OCI-LY1 (cell line): ENCODE measurements at regions not wholly inside any gene's neighbourhood (a gene's known extent, or its start where the extent isn't known, plus 50 kb on each side); places are given as distances from the start of the nearest gene placed in this dataset.

Experiments used
- H2AFZ ChIP-seq: fragments of 200-600 bp; sonication (generic), shearing (Covaris generic); 2 replicates; pipeline ENCODE4 v1.6.0; 2014; ENCODE audit warnings: antibody characterized with exemption, mild to moderate bottlenecking, low read length
- H3F3A ChIP-seq: fragments of 200-600 bp; sonication (generic), shearing (Covaris generic); 2 replicates; pipeline ENCODE4 v1.6.0; 2014; ENCODE audit warnings: mild to moderate bottlenecking, antibody characterized with exemption, low read length, moderate library complexity; ENCODE audit not compliant: insufficient read depth
- H3K27ac ChIP-seq: fragments of 200-600 bp; sonication (generic); 2 replicates; pipeline ENCODE4 v1.5.1; 2014; ENCODE audit warnings: low read length, mixed run types, mild to moderate bottlenecking, low read depth; ENCODE audit not compliant: poor library complexity, severe bottlenecking
- H3K27me3 ChIP-seq: fragments of 200-600 bp; sonication (generic); 2 replicates; pipeline ENCODE4 v1.6.0; 2014; ENCODE audit warnings: antibody characterized with exemption, mild to moderate bottlenecking, low read length, moderate library complexity; ENCODE audit not compliant: insufficient read depth
- H3K36me3 ChIP-seq: fragments of 200-600 bp; sonication (generic); 2 replicates; pipeline ENCODE4 v1.6.1; 2014; ENCODE audit warnings: mild to moderate bottlenecking, antibody characterized with exemption, low read length, moderate library complexity, mixed read lengths; ENCODE audit not compliant: insufficient read depth
- H3K4me1 ChIP-seq: fragments of 200-600 bp; sonication (generic); 2 replicates; pipeline ENCODE4 v1.5.1; 2014; ENCODE audit warnings: mild to moderate bottlenecking, low read length, moderate library complexity; ENCODE audit not compliant: insufficient read depth, severe bottlenecking
- H3K4me2 ChIP-seq: fragments of 200-600 bp; sonication (generic), shearing (Covaris generic); 2 replicates; pipeline ENCODE4 v1.6.1; 2014; ENCODE audit warnings: low read length
- H3K4me3 ChIP-seq: fragments of 200-600 bp; sonication (generic); 2 replicates; pipeline ENCODE4 v1.5.1; 2014; ENCODE audit warnings: low read length, low read depth, mild to moderate bottlenecking, mixed read lengths; ENCODE audit not compliant: poor library complexity, severe bottlenecking
- H3K79me2 ChIP-seq: fragments of 200-600 bp; shearing (Covaris generic); 2 replicates; pipeline ENCODE4 v1.6.1; 2016; ENCODE audit warnings: mixed run types, low read length, mixed read lengths; ENCODE audit not compliant: insufficient read depth
- H3K9ac ChIP-seq: fragments of 200-600 bp; sonication (generic), shearing (Covaris generic); 2 replicates; pipeline ENCODE4 v1.6.1; 2014; ENCODE audit warnings: mild to moderate bottlenecking, low read length, mixed read lengths
- H3K9me2 ChIP-seq: fragments of 200-600 bp; sonication (generic), shearing (Covaris generic); 2 replicates; pipeline ENCODE4 v1.6.1; 2014; ENCODE audit warnings: low read depth, mild to moderate bottlenecking, low read length, mixed read lengths
- H3K9me3 ChIP-seq: fragments of 200-600 bp; shearing (Covaris generic); 2 replicates; pipeline ENCODE4 v1.6.1; 2014; ENCODE audit warnings: low read length, mixed read lengths
- H4K20me1 ChIP-seq: fragments of 200-600 bp; sonication (generic), shearing (Covaris generic); 2 replicates; pipeline ENCODE4 v1.6.0; 2016; ENCODE audit warnings: mild to moderate bottlenecking, low read length; ENCODE audit not compliant: insufficient read depth
- CTCF ChIP-seq: fragments of 200-600 bp; sonication (generic), shearing (Covaris generic); IDR thresholded peaks from 2 replicates; pipeline ENCODE4 v1.5.1; 2017; ENCODE audit warnings: mild to moderate bottlenecking, antibody characterized with exemption, low read length, moderate library complexity, mixed read lengths
- EZH2 ChIP-seq: fragments of 200-600 bp; sonication (generic), shearing (Covaris generic); IDR thresholded peaks from 2 replicates; pipeline ENCODE4 v1.8.0; 2017; ENCODE audit warnings: borderline replicate concordance, mixed run types, mild to moderate bottlenecking, antibody characterized with exemption, low read length, moderate library complexity, mixed read lengths

- Histone ChIP-seq H4K20me1 (no peaks in the 10 kb centered on the region), H3K9me3 (no peaks in the 10 kb centered on the region), H3K4me3 (no peak overlapping the region), H3K4me1 (no peaks in the 10 kb centered on the region), H3K27ac (no peak overlapping the region), H3F3A (no peaks in the 10 kb centered on the region), H3K36me3 (no peaks in the 10 kb centered on the region), H3K4me2 (no peak overlapping the region), H3K79me2 (no peaks in the 10 kb centered on the region), H3K9me2 (no peaks in the 10 kb centered on the region), H3K9ac (no peak overlapping the region), H3K27me3 (no peaks in the 10 kb centered on the region), H2AFZ (no peak overlapping the region)
- TF ChIP-seq CTCF (no peak), EZH2 (no peak)
Measured at GRCh38 chr1:208343226-208343625, 99.0 kb upstream of the PLXNA2 start.

- no peak overlapping the region for H3K9ac ChIP-seq
- H3K4me2 ChIP-seq, result no peak overlapping the region
- H3K27me3 ChIP-seq, result no peaks in the 10 kb centered on the region
- H4K20me1 ChIP-seq, result no peaks in the 10 kb centered on the region
- H3K4me1 ChIP-seq, result no peaks in the 10 kb centered on the region
- no peak overlapping the region for H3K4me3 ChIP-seq
- H3F3A ChIP-seq, result no peaks in the 10 kb centered on the region
- H3K27ac ChIP-seq, result no peak overlapping the region
- no peak overlapping the region for H2AFZ ChIP-seq
- H3K9me2 ChIP-seq, result no peaks in the 10 kb centered on the region
- H3K9me3 ChIP-seq, result no peaks in the 10 kb centered on the region
- H3K79me2 ChIP-seq, result no peaks in the 10 kb centered on the region
- H3K36me3 ChIP-seq, result no peaks in the 10 kb centered on the region
- TF ChIP-seq CTCF (no peak), EZH2 (no peak)
Measured at GRCh38 chr1:208344202-208344857, 100.1 kb upstream of the PLXNA2 start.

GRCh38 chr1:208347191-208347590, 103.0 kb upstream of the PLXNA2 start:
- Histone ChIP-seq H3K4me3 (no peak overlapping the region), H4K20me1 (no peaks in the 10 kb centered on the region), H3K9me2 (no peaks in the 10 kb centered on the region), H3K9me3 (no peaks in the 10 kb centered on the region), H3F3A (no peaks in the 10 kb centered on the region), H3K36me3 (no peaks in the 10 kb centered on the region), H3K27ac (no peak overlapping the region), H2AFZ (no peak overlapping the region), H3K9ac (no peak overlapping the region), H3K4me1 (no peaks in the 10 kb centered on the region), H3K27me3 (no peaks in the 10 kb centered on the region), H3K79me2 (no peaks in the 10 kb centered on the region), H3K4me2 (no peak overlapping the region)
- TF ChIP-seq EZH2 (no peak), CTCF (no peak)
